ENCODE measurements at regions not wholly inside any gene's neighbourhood (a gene's known extent, or its start where the extent isn't known, plus 50 kb on each side); places are given as distances from the start of the nearest gene placed in this dataset.
A peak's percentile ranks its signal among the peaks of the same experiment; 100 is the strongest.

GRCh38 chr6:22350109-22350508, 53.3 kb upstream of the PRL start:
- Histone ChIP-seq H4K20me1 (ENCODE audit: insufficient read depth) (no peaks in the 10 kb centered on the region), H3K4me3 (ENCODE audit: low read depth in 2 of 2, low read length in 1 of 2) (no peak overlapping the region), H3K36me3 (replicated peaks in 1 of 2; ENCODE audit: control insufficient read depth in 1 of 2, insufficient read depth in 2 of 2, low read length in 1 of 2) (no peaks in the 10 kb centered on the region), H3K9me2 (no peaks in the 10 kb centered on the region), H3K27me3 (ENCODE audit: insufficient read depth) (no peaks in the 10 kb centered on the region), H3K9me3 (no peaks in the 10 kb centered on the region), H3K27ac (ENCODE audit: low read depth in 2 of 2, low read length in 1 of 2) (peak overlapping the region in 1 of 2 experiments; percentile 81; a peak in 2 of 4 replicates), H3K9ac (no peak overlapping the region), H3K4me1 (ENCODE audit: control insufficient read depth in 1 of 2, insufficient read depth in 2 of 2, low read depth in 1 of 2, low read length in 1 of 2) (peaks cover 4 to 10% of the 10 kb centered on the region in 2 experiments), H3K4me2 (no peak overlapping the region), H2AFZ (ENCODE audit: low read depth) (no peak overlapping the region), H3K79me2 (ENCODE audit: insufficient read depth) (no peaks in the 10 kb centered on the region), H3F3A (replicated peaks; ENCODE audit: insufficient read depth) (no peaks in the 10 kb centered on the region)
- POLR2A ChIA-PET, result no interaction called here
- CTCF ChIA-PET, result interaction anchor here (0.6 kb wide), 1 partner anchor 465 kb away, joined by 3 read pairs; no protein-coding TSS in a partner anchor
- DNase-seq, result peak; percentile 28
- WGBS (ENCODE audit: low lambda C conversion rate), result 13% methylated on average over 1 of the region's 1 CpG
- TF ChIP-seq EP300 (IDR thresholded peaks at IDR 0.05; ENCODE audit: borderline replicate concordance in 1 of 2, low read depth in 1 of 2, low read length in 1 of 2) (peak in 1 of 2 experiments; percentile 46; a peak in 1 of 4 replicates), RAD21 (IDR thresholded peaks at IDR 0.05; ENCODE audit: low read length) (peak; percentile 22; the same call in 1 of the 2 replicates), REST (IDR thresholded peaks at IDR 0.05; ENCODE audit: low read depth, low read length) (no peak), MAX (IDR thresholded peaks at IDR 0.05; ENCODE audit: low read depth) (no peak), CTCF (IDR thresholded peaks at IDR 0.05) (no peak), JUND (IDR thresholded peaks at IDR 0.05) (no peak), MXI1 (IDR thresholded peaks at IDR 0.05; ENCODE audit: low read depth, low read length) (peak; percentile 51; the same call in 1 of the 2 replicates)

GRCh38 chr6:22353101-22353500, 56.3 kb upstream of the PRL start:
- CTCF ChIA-PET, result interaction anchor here (0.6 kb wide), 2 partner anchors 28 to 102 kb away, joined by 3 read pairs; no protein-coding TSS in a partner anchor
- no peaks in the 10 kb centered on the region for H3K9me3 ChIP-seq
- no peaks in the 10 kb centered on the region for H3K27me3 ChIP-seq (ENCODE audit: insufficient read depth)
- H4K20me1 ChIP-seq (ENCODE audit: insufficient read depth), result no peaks in the 10 kb centered on the region
- no peaks in the 10 kb centered on the region for H3K9me2 ChIP-seq
- H3K4me2 ChIP-seq, result no peak overlapping the region
- H3K79me2 ChIP-seq (ENCODE audit: insufficient read depth), result no peaks in the 10 kb centered on the region
- DNase-seq, result no peak
- H3K4me3 ChIP-seq (ENCODE audit: low read depth in 2 of 2, low read length in 1 of 2), result no peak overlapping the region
- no peak overlapping the region for H2AFZ ChIP-seq (ENCODE audit: low read depth)
- no peak overlapping the region for H3K27ac ChIP-seq (ENCODE audit: low read depth in 2 of 2, low read length in 1 of 2)
- TF ChIP-seq GATA2 (CRISPR knock-in tag; IDR thresholded peaks at IDR 0.05) (no peak), USF1 (IDR thresholded peaks at IDR 0.05; ENCODE audit: borderline replicate concordance, low read depth) (no peak), ELF1 (IDR thresholded peaks at IDR 0.05) (no peak), MEF2A (IDR thresholded peaks at IDR 0.05; ENCODE audit: borderline replicate concordance, low read depth) (no peak), POLR2AphosphoS5 (IDR thresholded peaks at IDR 0.05; ENCODE audit: low read depth, low read length) (no peak), RCOR1 (IDR thresholded peaks at IDR 0.05; ENCODE audit: low read length) (no peak), PBX3 (IDR thresholded peaks at IDR 0.05) (no peak), USF2 (IDR thresholded peaks at IDR 0.05; ENCODE audit: borderline replicate concordance, low read depth, low read length) (no peak), RXRA (IDR thresholded peaks at IDR 0.05; ENCODE audit: borderline replicate concordance, low read depth) (no peak), RFX5 (IDR thresholded peaks at IDR 0.05; ENCODE audit: low read length) (no peak), TEAD4 (IDR thresholded peaks at IDR 0.05; ENCODE audit: borderline replicate concordance, insufficient read depth) (no peak), JUND (IDR thresholded peaks at IDR 0.05) (no peak), NFIC (IDR thresholded peaks at IDR 0.05; ENCODE audit: borderline replicate concordance) (no peak), EP300 (IDR thresholded peaks at IDR 0.05; ENCODE audit: borderline replicate concordance in 1 of 2, low read depth in 1 of 2, low read length in 1 of 2) (no peak)
- no peaks in the 10 kb centered on the region for H3F3A ChIP-seq (replicated peaks; ENCODE audit: insufficient read depth)
- no peak overlapping the region for H3K9ac ChIP-seq
- 100% methylated on average over 2 of the region's 2 CpGs for WGBS (ENCODE audit: low lambda C conversion rate)
- POLR2A ChIA-PET, result no interaction called here
- H3K4me1 ChIP-seq (ENCODE audit: control insufficient read depth in 1 of 2, insufficient read depth in 2 of 2, low read depth in 1 of 2, low read length in 1 of 2), result peaks cover 7 to 10% of the 10 kb centered on the region in 2 experiments
- no peaks in the 10 kb centered on the region for H3K36me3 ChIP-seq (replicated peaks in 1 of 2; ENCODE audit: control insufficient read depth in 1 of 2, insufficient read depth in 2 of 2, low read length in 1 of 2)
